Spinal cord (tissue), 9 donors: ENCODE measurements at regions not wholly inside any gene's neighbourhood (a gene's known extent, or its start where the extent isn't known, plus 50 kb on each side); places are given as distances from the start of the nearest gene placed in this dataset.
A peak's percentile ranks its signal among the peaks of the same experiment; 100 is the strongest.

ENCODE experiments used
- DNase-seq, 6 donors: peaks; one replicate each; pipeline versions ENCODE4 v3.0.0 to v3.0.0-alpha.2; 2013 to 2015; ENCODE audit warnings: low spot score in 6 of 6, low read depth in 4 of 6
- H3K27ac ChIP-seq: one replicate; pipeline ENCODE4 v1.5.1; 2013; ENCODE audit warnings: low read depth, low read length, control low read depth
- H3K27me3 ChIP-seq: one replicate; pipeline ENCODE4 v1.6.1; 2013; ENCODE audit warnings: low read length; ENCODE audit not compliant: control insufficient read depth, insufficient read depth
- H3K36me3 ChIP-seq: one replicate; pipeline ENCODE4 v1.6.1; 2013; ENCODE audit warnings: low read length; ENCODE audit not compliant: control insufficient read depth, insufficient read depth
- H3K4me1 ChIP-seq: one replicate; pipeline ENCODE4 v1.6.1; 2013; ENCODE audit warnings: low read length; ENCODE audit not compliant: control insufficient read depth, insufficient read depth
- H3K4me3 ChIP-seq: one replicate; pipeline ENCODE4 v1.5.1; 2013; ENCODE audit warnings: low read depth, low read length, control low read depth
- H3K9me3 ChIP-seq: one replicate; pipeline ENCODE4 v1.6.1; 2013; ENCODE audit warnings: low read length; ENCODE audit not compliant: control insufficient read depth, insufficient read depth
- WGBS: methylation state at CpG from one replicate; pipeline ENCODE4 v1.1.5; 2013; ENCODE audit warnings: missing lambda C conversion rate; ENCODE audit not compliant: insufficient coverage; 5-methylcytosine and 5-hydroxymethylcytosine counted together
- donor health status: healthy.

GRCh38 chr5:61701877-61702602, 370.0 kb downstream of the ZSWIM6 start:
- H3K4me1 ChIP-seq, result peaks cover 2% of the 10 kb centered on the region
- H3K9me3 ChIP-seq, result no peaks in the 10 kb centered on the region
- DNase-seq, result peak in 2 of 6 donors; percentile 22 to 54
- WGBS, result 76% methylated on average over 4 of the region's 4 CpGs
- H3K4me3 ChIP-seq, result no peak overlapping the region
- no peak overlapping the region for H3K27ac ChIP-seq
- H3K27me3 ChIP-seq, result no peaks in the 10 kb centered on the region
- H3K36me3 ChIP-seq, result no peaks in the 10 kb centered on the region

GRCh38 chr5:61702784-61703183, 370.7 kb downstream of the ZSWIM6 start:
- DNase-seq, result no peak
- Histone ChIP-seq H3K27me3 (no peaks in the 10 kb centered on the region), H3K4me3 (no peak overlapping the region), H3K27ac (no peak overlapping the region), H3K9me3 (no peaks in the 10 kb centered on the region), H3K36me3 (no peaks in the 10 kb centered on the region), H3K4me1 (peaks cover 2% of the 10 kb centered on the region)
- WGBS, result 92% methylated on average over 1 of the region's 2 CpGs

DNA sequence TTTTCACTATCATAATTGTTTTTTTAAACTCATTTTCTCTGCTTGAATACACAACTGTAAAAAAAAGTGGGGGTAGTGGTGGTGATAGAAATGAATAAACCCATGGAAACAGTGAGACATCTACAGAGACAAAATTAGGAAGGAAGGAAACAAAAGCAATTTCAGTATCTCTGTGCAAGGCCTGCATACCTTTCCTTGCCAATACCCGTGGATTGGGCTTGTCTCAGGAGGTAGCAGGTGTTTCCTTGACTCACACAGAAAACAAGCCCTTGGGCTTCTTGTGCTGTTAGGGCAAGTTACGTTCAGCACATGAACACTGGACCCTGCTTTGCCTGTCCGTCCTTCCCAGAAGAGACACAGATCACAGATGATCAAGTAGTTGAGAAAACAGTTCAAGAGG, 372.2 kb downstream of the ZSWIM6 start:
- DNase-seq, result peak in 1 of 6 donors; percentile 39
- no peak overlapping the region for H3K4me3 ChIP-seq
- WGBS, result 100% methylated on average over 3 of the region's 3 CpGs

DNA sequence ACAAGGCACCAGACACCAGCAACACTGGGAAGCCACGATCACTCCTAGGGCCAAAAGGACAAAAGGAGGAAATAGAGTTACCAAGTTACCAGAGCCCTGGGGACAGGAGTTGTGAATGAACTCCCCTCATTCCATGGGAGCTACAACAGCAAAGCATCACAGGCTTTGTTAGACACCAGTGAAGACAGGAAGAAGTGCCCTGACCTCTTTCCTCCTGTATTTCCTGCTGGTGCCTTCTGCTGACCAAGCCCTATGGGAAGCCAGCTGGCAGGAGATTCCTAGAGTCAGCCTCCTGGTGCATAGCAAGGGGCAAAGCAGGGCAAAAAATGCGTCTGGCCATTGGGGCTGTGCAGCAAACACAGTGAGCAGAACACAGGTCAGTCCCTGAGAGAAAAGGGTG, 374.7 kb downstream of the ZSWIM6 start:
- H3K4me1 ChIP-seq, result no peaks in the 10 kb centered on the region
- 92% methylated on average over 2 of the region's 2 CpGs for WGBS
- H3K4me3 ChIP-seq, result no peak overlapping the region
- H3K27me3 ChIP-seq, result no peaks in the 10 kb centered on the region
- H3K27ac ChIP-seq, result no peak overlapping the region
- no peak for DNase-seq
- H3K9me3 ChIP-seq, result no peaks in the 10 kb centered on the region
- no peaks in the 10 kb centered on the region for H3K36me3 ChIP-seq

More for the DNA sequence above, 372.2 kb downstream of the ZSWIM6 start:
- H3K4me1 ChIP-seq, result peaks cover 2% of the 10 kb centered on the region
- no peaks in the 10 kb centered on the region for H3K27me3 ChIP-seq
- H3K36me3 ChIP-seq, result no peaks in the 10 kb centered on the region
- no peak overlapping the region for H3K27ac ChIP-seq
- H3K9me3 ChIP-seq, result no peaks in the 10 kb centered on the region

DNA sequence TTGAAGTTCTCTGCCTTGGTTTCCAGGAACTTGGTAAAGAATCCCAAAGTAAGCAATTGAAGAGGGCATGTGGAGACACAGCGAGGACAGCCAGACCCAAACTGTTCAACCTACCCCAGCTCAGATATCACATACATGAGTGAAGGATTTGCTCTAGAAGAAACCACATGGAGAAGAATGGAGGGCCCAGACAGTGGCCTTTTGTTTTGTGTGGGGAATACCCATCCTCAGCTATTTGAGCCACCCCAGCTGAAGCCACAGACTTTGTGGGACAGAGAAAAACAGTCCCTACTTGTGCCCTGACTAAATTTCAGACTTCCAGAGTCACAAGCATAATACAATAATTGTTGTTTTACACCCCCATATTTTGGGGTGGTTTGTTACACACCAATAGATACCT, 387.1 kb downstream of the ZSWIM6 start:
- no peak for DNase-seq
- H3K36me3 ChIP-seq, result no peaks in the 10 kb centered on the region
- H3K4me3 ChIP-seq, result no peak overlapping the region
- H3K27me3 ChIP-seq, result no peaks in the 10 kb centered on the region
- peaks cover 5% of the 10 kb centered on the region for H3K9me3 ChIP-seq
- H3K27ac ChIP-seq, result no peak overlapping the region
- WGBS, result no CpG with 5 or more reads among the region's 1 CpG
- no peaks in the 10 kb centered on the region for H3K4me1 ChIP-seq

- Histone ChIP-seq H3K4me1 (no peaks in the 10 kb centered on the region), H3K27me3 (no peaks in the 10 kb centered on the region), H3K4me3 (no peak overlapping the region), H3K36me3 (no peaks in the 10 kb centered on the region), H3K27ac (no peak overlapping the region), H3K9me3 (peaks cover 5% of the 10 kb centered on the region)
- no CpG with 5 or more reads among the region's 1 CpG for WGBS
- no peak for DNase-seq
Measured at GRCh38 chr5:61720829-61721228, 388.8 kb downstream of the ZSWIM6 start.

DNA sequence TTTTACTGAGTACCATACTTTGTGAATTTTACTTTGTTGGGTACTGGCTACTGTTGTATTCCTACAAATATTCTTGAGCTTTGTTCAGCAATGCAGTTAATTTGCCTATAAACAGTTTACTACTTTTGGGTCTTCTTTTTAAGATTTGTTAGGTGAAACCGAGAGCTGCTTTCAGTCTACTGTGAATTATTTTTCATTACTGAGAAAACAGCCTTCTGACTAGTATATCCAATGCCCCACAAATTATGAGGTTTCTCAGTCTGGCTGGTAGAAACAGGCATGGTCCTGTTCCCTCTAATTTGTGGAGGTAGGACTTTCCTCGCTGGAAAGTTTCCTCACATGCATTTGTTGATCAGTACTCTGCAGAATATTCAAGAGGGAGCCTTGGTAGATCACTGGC, 392.0 kb downstream of the ZSWIM6 start:
- no peaks in the 10 kb centered on the region for H3K27me3 ChIP-seq
- H3K27ac ChIP-seq, result no peak overlapping the region
- no peaks in the 10 kb centered on the region for H3K4me1 ChIP-seq
- no peaks in the 10 kb centered on the region for H3K36me3 ChIP-seq
- no peak overlapping the region for H3K4me3 ChIP-seq
- peaks cover 5% of the 10 kb centered on the region for H3K9me3 ChIP-seq
- 100% methylated on average over 1 of the region's 2 CpGs for WGBS
- DNase-seq, result no peak

DNA sequence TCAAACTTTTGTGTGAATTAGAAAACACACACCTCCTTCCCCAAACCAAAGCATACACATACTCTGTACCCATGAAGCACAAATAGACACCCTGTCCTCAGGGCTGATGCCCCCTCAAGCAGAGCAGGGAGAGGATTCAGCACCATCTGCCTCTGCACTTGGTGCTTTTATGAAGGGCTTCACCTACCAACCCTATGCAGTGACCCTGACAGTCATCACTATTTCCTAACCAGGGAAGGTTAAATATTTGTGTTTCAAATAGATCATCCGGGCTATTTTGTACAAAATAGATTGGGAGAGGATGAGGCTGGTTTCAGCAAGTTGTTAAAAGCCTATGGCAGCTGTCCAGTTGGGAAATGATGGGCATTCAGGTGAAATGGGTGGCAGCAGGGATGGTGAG, 396.2 kb downstream of the ZSWIM6 start:
- Histone ChIP-seq H3K36me3 (no peaks in the 10 kb centered on the region), H3K27ac (no peak overlapping the region), H3K4me1 (peaks cover 14% of the 10 kb centered on the region), H3K4me3 (no peak overlapping the region), H3K27me3 (no peaks in the 10 kb centered on the region), H3K9me3 (no peaks in the 10 kb centered on the region)
- WGBS, result 91% methylated on average over 1 of the region's 1 CpG
- no peak for DNase-seq

- H3K27ac ChIP-seq, result no peak overlapping the region
- WGBS, result 9% methylated on average over 2 of the region's 3 CpGs
- no peaks in the 10 kb centered on the region for H3K9me3 ChIP-seq
- no peak overlapping the region for H3K4me3 ChIP-seq
- no peaks in the 10 kb centered on the region for H3K27me3 ChIP-seq
- peak in 2 of 6 donors; percentile 64 to 65 for DNase-seq
- no peaks in the 10 kb centered on the region for H3K36me3 ChIP-seq
- peaks cover 14% of the 10 kb centered on the region for H3K4me1 ChIP-seq
Measured at GRCh38 chr5:61730866-61731265, 398.8 kb downstream of the ZSWIM6 start.

- Histone ChIP-seq H3K4me3 (no peak overlapping the region), H3K36me3 (no peaks in the 10 kb centered on the region), H3K4me1 (peaks cover 18% of the 10 kb centered on the region), H3K27ac (no peak overlapping the region), H3K9me3 (no peaks in the 10 kb centered on the region), H3K27me3 (no peaks in the 10 kb centered on the region)
- WGBS, result 63% methylated on average over 6 of the region's 6 CpGs
- no peak for DNase-seq
Measured at GRCh38 chr5:61731267-61731945, 399.3 kb downstream of the ZSWIM6 start.
